ENCODE measurements at regions not wholly inside any gene's neighbourhood (a gene's known extent, or its start where the extent isn't known, plus 50 kb on each side); places are given as distances from the start of the nearest gene placed in this dataset.
"Not testable (repeated sequence)": the region's sequence is repeated elsewhere in the genome, so short reads cannot be mapped to it uniquely, and the experiment has no call there.

- no peak for ATAC-seq (ENCODE audit: insufficient read depth, low read depth)
- TF ChIP-seq EZH2 (IDR thresholded peaks at IDR 0.05; ENCODE audit: borderline replicate concordance, low read depth, low read length, severe bottlenecking) (no peak), CTCF (IDR thresholded peaks at IDR 0.05; ENCODE audit: borderline replicate concordance, extremely low read depth, low read length, poor library complexity, severe bottlenecking) (no peak)
- Histone ChIP-seq H3K27me3 (ENCODE audit: insufficient read depth, low read length, poor library complexity) (no peaks in the 10 kb centered on the region), H3K4me3 (ENCODE audit: low read depth in 1 of 2, low read length in 2 of 2) (no peak overlapping the region), H4K20me1 (ENCODE audit: insufficient read depth, low read length) (no peaks in the 10 kb centered on the region), H2AFZ (ENCODE audit: low read depth, low read length) (no peak overlapping the region), H3K9me3 (ENCODE audit: insufficient read depth, low read length, severe bottlenecking) (peaks cover 15% of the 10 kb centered on the region), H3K79me2 (ENCODE audit: insufficient read depth, low read length) (no peaks in the 10 kb centered on the region), H3K36me3 (ENCODE audit: insufficient read depth, low read length) (no peaks in the 10 kb centered on the region), H3K4me1 (ENCODE audit: insufficient read depth, low read length) (no peaks in the 10 kb centered on the region), H3K27ac (ENCODE audit: low read length) (no peak overlapping the region), H3K9ac (ENCODE audit: low read depth, low read length) (no peak overlapping the region), H3K4me2 (ENCODE audit: insufficient read depth, low read length) (no peak overlapping the region)
- no peak for DNase-seq
These were observed 1234.3 kb upstream of the B3GALT2 start for GRCh38 chr1:194420706-194421105.

- no peak overlapping the region for H3K4me3 ChIP-seq (ENCODE audit: low read depth in 1 of 2, low read length in 2 of 2)
- H4K20me1 ChIP-seq (ENCODE audit: insufficient read depth, low read length): no peaks in the 10 kb centered on the region
- peaks cover 15% of the 10 kb centered on the region for H3K9me3 ChIP-seq (ENCODE audit: insufficient read depth, low read length, severe bottlenecking)
- H3K9ac ChIP-seq (ENCODE audit: low read depth, low read length): no peak overlapping the region
- TF ChIP-seq EZH2 (IDR thresholded peaks at IDR 0.05; ENCODE audit: borderline replicate concordance, low read depth, low read length, severe bottlenecking) (no peak), CTCF (IDR thresholded peaks at IDR 0.05; ENCODE audit: borderline replicate concordance, extremely low read depth, low read length, poor library complexity, severe bottlenecking) (no peak)
- ATAC-seq (ENCODE audit: insufficient read depth, low read depth) (no peak), DNase-seq (no peak)
- H3K27ac ChIP-seq (ENCODE audit: low read length): no peak overlapping the region
- H3K36me3 ChIP-seq (ENCODE audit: insufficient read depth, low read length): no peaks in the 10 kb centered on the region
- no peaks in the 10 kb centered on the region for H3K4me1 ChIP-seq (ENCODE audit: insufficient read depth, low read length)
- H3K27me3 ChIP-seq (ENCODE audit: insufficient read depth, low read length, poor library complexity): no peaks in the 10 kb centered on the region
- H2AFZ ChIP-seq (ENCODE audit: low read depth, low read length): no peak overlapping the region
- no peak overlapping the region for H3K4me2 ChIP-seq (ENCODE audit: insufficient read depth, low read length)
- H3K79me2 ChIP-seq (ENCODE audit: insufficient read depth, low read length): no peaks in the 10 kb centered on the region
These were observed 1233.3 kb upstream of the B3GALT2 start for GRCh38 chr1:194419721-194420120.

GRCh38 chr1:194410756-194411155 is 1224.3 kb upstream of the B3GALT2 start:
- ATAC-seq (ENCODE audit: insufficient read depth, low read depth) (no peak), DNase-seq (no peak)
- Histone ChIP-seq H3K27ac (ENCODE audit: low read length) (no peak overlapping the region), H3K36me3 (ENCODE audit: insufficient read depth, low read length) (no peaks in the 10 kb centered on the region), H3K79me2 (ENCODE audit: insufficient read depth, low read length) (no peaks in the 10 kb centered on the region), H4K20me1 (ENCODE audit: insufficient read depth, low read length) (no peaks in the 10 kb centered on the region), H3K9me3 (ENCODE audit: insufficient read depth, low read length, severe bottlenecking) (no peaks in the 10 kb centered on the region), H3K4me2 (ENCODE audit: insufficient read depth, low read length) (no peak overlapping the region), H3K27me3 (ENCODE audit: insufficient read depth, low read length, poor library complexity) (no peaks in the 10 kb centered on the region), H3K4me3 (ENCODE audit: low read depth in 1 of 2, low read length in 2 of 2) (no peak overlapping the region), H3K4me1 (ENCODE audit: insufficient read depth, low read length) (no peaks in the 10 kb centered on the region), H2AFZ (ENCODE audit: low read depth, low read length) (no peak overlapping the region), H3K9ac (ENCODE audit: low read depth, low read length) (no peak overlapping the region)
- TF ChIP-seq CTCF (IDR thresholded peaks at IDR 0.05; ENCODE audit: borderline replicate concordance, extremely low read depth, low read length, poor library complexity, severe bottlenecking) (no peak), EZH2 (IDR thresholded peaks at IDR 0.05; ENCODE audit: borderline replicate concordance, low read depth, low read length, severe bottlenecking) (no peak)

GRCh38 chr1:194407238-194407637 is 1220.8 kb upstream of the B3GALT2 start:
- H4K20me1 ChIP-seq (ENCODE audit: insufficient read depth, low read length); ATAC-seq (ENCODE audit: insufficient read depth, low read depth); H3K4me2 ChIP-seq (ENCODE audit: insufficient read depth, low read length); H3K9ac ChIP-seq (ENCODE audit: low read depth, low read length); H3K9me3 ChIP-seq (ENCODE audit: insufficient read depth, low read length, severe bottlenecking); DNase-seq; H3K79me2 ChIP-seq (ENCODE audit: insufficient read depth, low read length); H3K27me3 ChIP-seq (ENCODE audit: insufficient read depth, low read length, poor library complexity); H3K4me1 ChIP-seq (ENCODE audit: insufficient read depth, low read length); H3K27ac ChIP-seq (ENCODE audit: low read length); H2AFZ ChIP-seq (ENCODE audit: low read depth, low read length); H3K36me3 ChIP-seq (ENCODE audit: insufficient read depth, low read length); H3K4me3 ChIP-seq (ENCODE audit: low read depth in 1 of 2, low read length in 2 of 2): not testable (repeated sequence)
